Activated naive CD4-positive, alpha-beta T cell treated with anti-CD3 and anti-CD28 coated beads, Interleukin-2, amount 50 U/mL, for 72 hours (primary cell): ENCODE measurements at regions not wholly inside any gene's neighbourhood (a gene's known extent, or its start where the extent isn't known, plus 50 kb on each side); places are given as distances from the start of the nearest gene placed in this dataset.
A peak's percentile ranks its signal among the peaks of the same experiment; 100 is the strongest.

Experiments used
- ATAC-seq, 2 donors: fragments of 150-1000 bp; cut with Tn5 transposase; 2 replicates each; pipeline ENCODE4 v1.10.0; 2021; ENCODE audit warnings: mild to moderate bottlenecking in 2 of 2, moderate library complexity in 2 of 2
- DNase-seq, 2 donors: peaks; one replicate each; pipeline ENCODE4 v3.0.0; 2021 to 2022; ENCODE audit warnings: low spot score in 2 of 2
- H3K27ac Mint-ChIP-seq, 2 donors: one replicate each; pipeline ENCODE4 v1.8.0; 2022; ENCODE audit warnings: mild to moderate bottlenecking in 2 of 2, mixed read lengths in 2 of 2
- H3K36me3 Mint-ChIP-seq, 2 donors: one replicate each; pipeline ENCODE4 v1.8.0; 2022; ENCODE audit warnings: mixed read lengths in 2 of 2
- H3K9me3 Mint-ChIP-seq, 2 donors: one replicate each; pipeline ENCODE4 v1.8.0; 2022; ENCODE audit warnings: mixed read lengths in 2 of 2

- peaks cover 32 to 65% of the 10 kb centered on the region in 2 donors for H3K36me3 Mint-ChIP-seq
- peak; percentile 55 to 65 for DNase-seq
- ATAC-seq, result peak; percentile 6 to 38
- peak within 1 kb of the TSS; percentile 90 to 99 for H3K27ac Mint-ChIP-seq
- peaks cover 5 to 19% of the 10 kb centered on the region in 2 donors for H3K9me3 Mint-ChIP-seq
Observed at GRCh38 chr3:72446218-72447058, 401.8 kb downstream of the SHQ1 start, which contains the start of gene RYBP. Gene RYBP, minus strand, starts transcription at chr3:72446621.

- ATAC-seq, result no peak
- H3K36me3 Mint-ChIP-seq, result peaks cover 32 to 72% of the 10 kb centered on the region in 2 donors
Observed at GRCh38 chr3:72445827-72446217, 402.4 kb downstream of the SHQ1 start.

GRCh38 chr3:72444656-72445223 is 403.5 kb downstream of the SHQ1 start:
- Mint-ChIP-seq H3K36me3 (peaks cover 32 to 80% of the 10 kb centered on the region in 2 donors), H3K27ac (peak overlapping the region; percentile 86 to 99), H3K9me3 (peaks cover 5 to 19% of the 10 kb centered on the region in 2 donors)
- peak in 1 of 2 donors; percentile 49 for ATAC-seq
- no peak for DNase-seq

More at GRCh38 chr3:72445827-72446217, 402.4 kb downstream of the SHQ1 start:
- peaks cover 5 to 19% of the 10 kb centered on the region in 2 donors for H3K9me3 Mint-ChIP-seq
- peak overlapping the region; percentile 90 to 99 for H3K27ac Mint-ChIP-seq
- DNase-seq, result no peak

- no peak for DNase-seq
- no peak for ATAC-seq
- Mint-ChIP-seq H3K36me3 (peaks cover 42 to 81% of the 10 kb centered on the region in 2 donors), H3K9me3 (peaks cover 5 to 16% of the 10 kb centered on the region in 2 donors), H3K27ac (no peak overlapping the region)
Observed at GRCh38 chr3:72442759-72443158, 405.5 kb downstream of the SHQ1 start.

- Mint-ChIP-seq H3K9me3 (peaks cover 5 to 16% of the 10 kb centered on the region in 2 donors), H3K27ac (peak overlapping the region; percentile 14 to 53), H3K36me3 (peaks cover 41 to 89% of the 10 kb centered on the region in 2 donors)
- DNase-seq (no peak), ATAC-seq (no peak)
Observed at GRCh38 chr3:72441284-72441994, 406.8 kb downstream of the SHQ1 start.

- DNase-seq (no peak), ATAC-seq (no peak)
- H3K9me3 Mint-ChIP-seq, result peaks cover 5 to 16% of the 10 kb centered on the region in 2 donors
- H3K27ac Mint-ChIP-seq, result no peak overlapping the region
- peaks cover 31 to 79% of the 10 kb centered on the region in 2 donors for H3K36me3 Mint-ChIP-seq
Observed at GRCh38 chr3:72440491-72440890, 407.8 kb downstream of the SHQ1 start.

GRCh38 chr3:72439321-72440183 is 408.7 kb downstream of the SHQ1 start:
- DNase-seq (no peak), ATAC-seq (peak in 1 of 2 donors; percentile 16)
- H3K36me3 Mint-ChIP-seq, result peaks cover 27 to 77% of the 10 kb centered on the region in 2 donors
- peaks cover 5 to 14% of the 10 kb centered on the region in 2 donors for H3K9me3 Mint-ChIP-seq
- no peak overlapping the region for H3K27ac Mint-ChIP-seq

- Mint-ChIP-seq H3K27ac (peak overlapping the region in 1 of 2 donors; percentile 80), H3K36me3 (peaks cover 10 to 64% of the 10 kb centered on the region in 2 donors)
- peak; percentile 79 to 81 for ATAC-seq
Observed at GRCh38 chr3:72437661-72438406, 410.4 kb downstream of the SHQ1 start.

GRCh38 chr3:72436863-72437592 is 411.2 kb downstream of the SHQ1 start:
- DNase-seq (no peak), ATAC-seq (peak in 1 of 2 donors; percentile 37)
- peaks cover 0 to 5% of the 10 kb centered on the region in 2 donors for H3K9me3 Mint-ChIP-seq
- H3K27ac Mint-ChIP-seq, result peak overlapping the region in 1 of 2 donors; percentile 80
- H3K36me3 Mint-ChIP-seq, result peaks cover 10 to 60% of the 10 kb centered on the region in 2 donors

More at GRCh38 chr3:72437661-72438406, 410.4 kb downstream of the SHQ1 start:
- no peak for DNase-seq
- H3K9me3 Mint-ChIP-seq, result peaks cover 0 to 5% of the 10 kb centered on the region in 2 donors

- H3K9me3 Mint-ChIP-seq, result peaks cover 0 to 5% of the 10 kb centered on the region in 2 donors
- peak; percentile 21 to 30 for ATAC-seq
- DNase-seq, result no peak
- H3K27ac Mint-ChIP-seq, result no peak overlapping the region
- H3K36me3 Mint-ChIP-seq, result peaks cover 10 to 32% of the 10 kb centered on the region in 2 donors
Observed at GRCh38 chr3:72434296-72434695, 413.9 kb downstream of the SHQ1 start.

- H3K36me3 Mint-ChIP-seq, result peaks cover 0 to 15% of the 10 kb centered on the region in 2 donors
- H3K9me3 Mint-ChIP-seq, result no peaks in the 10 kb centered on the region
- DNase-seq, result no peak
- ATAC-seq, result no peak
- no peak overlapping the region for H3K27ac Mint-ChIP-seq
Observed at GRCh38 chr3:72432246-72432645, 416.0 kb downstream of the SHQ1 start.

- Mint-ChIP-seq H3K36me3 (peaks cover 0 to 16% of the 10 kb centered on the region in 2 donors), H3K9me3 (no peaks in the 10 kb centered on the region), H3K27ac (no peak overlapping the region)
- no peak for DNase-seq
- no peak for ATAC-seq
Observed at GRCh38 chr3:72429589-72430353, 418.5 kb downstream of the SHQ1 start.

- ATAC-seq, result peak; percentile 23 to 25
Observed at GRCh38 chr3:72428803-72429202, 419.4 kb downstream of the SHQ1 start.

GRCh38 chr3:72427624-72428023 is 420.6 kb downstream of the SHQ1 start:
- Mint-ChIP-seq H3K9me3 (no peaks in the 10 kb centered on the region), H3K27ac (peak overlapping the region; percentile 50 to 86), H3K36me3 (peaks cover 7 to 23% of the 10 kb centered on the region in 2 donors)
- DNase-seq (peak in 1 of 2 donors; percentile 57), ATAC-seq (peak; percentile 4 to 75)

More at GRCh38 chr3:72428803-72429202, 419.4 kb downstream of the SHQ1 start:
- Mint-ChIP-seq H3K36me3 (peaks cover under 1 to 14% of the 10 kb centered on the region in 2 donors), H3K9me3 (no peaks in the 10 kb centered on the region), H3K27ac (peak overlapping the region in 1 of 2 donors; percentile 61)
- no peak for DNase-seq
